SK-N-SH (cell line): ENCODE measurements at regions not wholly inside any gene's neighbourhood (a gene's known extent, or its start where the extent isn't known, plus 50 kb on each side); places are given as distances from the start of the nearest gene placed in this dataset.

Source experiments
- CTCF ChIA-PET: fragments of 300-600, 350-600 bp; formaldehyde crosslinking; extraction: SDS; loops from one replicate; lab custom pipeline; 2021; lab: Yijun Ruan, JAX
- POLR2A ChIA-PET: fragments of 350-600 bp; sonication (Branson Sonifier 250); formaldehyde crosslinking; extraction: SDS; loops from one replicate; lab custom pipeline; 2020; ENCODE audit warnings: antibody characterized with exemption, inconsistent platforms; lab: Yijun Ruan, JAX
- DNase-seq: peaks from one replicate; pipeline ENCODE4 v3.0.0; 2012
- H2AFZ ChIP-seq: fragments of 200-600 bp; sonication (generic); 2 replicates; pipeline ENCODE4 v1.8.1; 2016; ENCODE audit warnings: antibody characterized with exemption, mild to moderate bottlenecking, low read depth
- H3F3A ChIP-seq: fragments of 200-600 bp; sonication (generic); replicated peaks from 2 replicates; pipeline ENCODE3; 2016; ENCODE audit warnings: antibody characterized with exemption, mild to moderate bottlenecking; ENCODE audit not compliant: insufficient read depth
- H3K27ac ChIP-seq, 2 experiments: fragments of 200-500 bp in 1 of 2; fragments of 200-600 bp in 1 of 2; sonication (Bioruptor generic) in 1 of 2; sonication (generic), shearing (Covaris generic) in 1 of 2; 2 replicates each; pipeline versions ENCODE4 v1.5.1 to v1.6.1; 2014 to 2016; ENCODE audit warnings: low read depth in 2 of 2, inconsistent platforms in 1 of 2, low read length in 1 of 2, mild to moderate bottlenecking in 1 of 2, mixed read lengths in 1 of 2
- H3K27me3 ChIP-seq: fragments of 200-600 bp; sonication (generic), shearing (Covaris generic); 2 replicates; pipeline ENCODE4 v1.6.1; 2016; ENCODE audit warnings: mixed run types; ENCODE audit not compliant: insufficient read depth
- H3K36me3 ChIP-seq, 2 experiments: fragments of 200-500 bp in 1 of 2; fragments of 200-600 bp in 1 of 2; sonication (Bioruptor generic) in 1 of 2; sonication (generic) in 1 of 2; replicated peaks in 1 of 2; 2 replicates each; pipeline versions ENCODE3 to v1.5.1; 2014 to 2016; ENCODE audit warnings: low read length in 1 of 2, mild to moderate bottlenecking in 1 of 2; ENCODE audit not compliant: insufficient read depth in 2 of 2, control insufficient read depth in 1 of 2
- H3K4me1 ChIP-seq, 2 experiments: fragments of 200-500 bp in 1 of 2; fragments of 200-600 bp in 1 of 2; sonication (Bioruptor generic) in 1 of 2; sonication (generic), shearing (Covaris generic) in 1 of 2; 2 replicates each; pipeline versions ENCODE4 v1.5.1 to v1.6.1; 2014 to 2016; ENCODE audit warnings: low read depth in 1 of 2, low read length in 1 of 2, mixed run types in 1 of 2; ENCODE audit not compliant: insufficient read depth in 2 of 2, control insufficient read depth in 1 of 2
- H3K4me2 ChIP-seq: fragments of 200-600 bp; sonication (generic), shearing (Covaris generic); 2 replicates; pipeline ENCODE4 v1.6.1; 2017; ENCODE audit warnings: mixed run types
- H3K4me3 ChIP-seq, 2 experiments: fragments of 200-500 bp in 1 of 2; fragments of 200-600 bp in 1 of 2; sonication (Bioruptor generic) in 1 of 2; sonication (generic), shearing (Covaris generic) in 1 of 2; 2 replicates each; pipeline versions ENCODE4 v1.5.1 to v1.8.1; 2014 to 2016; ENCODE audit warnings: low read depth in 2 of 2, inconsistent platforms in 1 of 2, low read length in 1 of 2, mild to moderate bottlenecking in 1 of 2, mixed read lengths in 1 of 2, moderate library complexity in 1 of 2
- H3K79me2 ChIP-seq: fragments of 200-600 bp; sonication (generic); 2 replicates; pipeline ENCODE4 v1.8.1; 2017; ENCODE audit warnings: mild to moderate bottlenecking; ENCODE audit not compliant: insufficient read depth
- H3K9ac ChIP-seq: fragments of 200-600 bp; sonication (generic); 2 replicates; pipeline ENCODE4 v1.6.1; 2017; ENCODE audit warnings: mixed run types
- H3K9me2 ChIP-seq: fragments of 200-600 bp; sonication (generic); 2 replicates; pipeline ENCODE4 v1.6.1; 2017; ENCODE audit warnings: mixed run types
- H3K9me3 ChIP-seq: fragments of 200-600 bp; sonication (generic); 2 replicates; pipeline ENCODE4 v1.6.1; 2017; ENCODE audit warnings: mixed run types, mild to moderate bottlenecking, moderate library complexity
- H4K20me1 ChIP-seq: fragments of 200-600 bp; sonication (generic); 2 replicates; pipeline ENCODE4 v1.6.1; 2017; ENCODE audit warnings: mild to moderate bottlenecking, mixed run types; ENCODE audit not compliant: insufficient read depth
- CHD2 ChIP-seq: fragments of 150-350 bp; IDR thresholded peaks from 2 replicates; pipeline ENCODE4 v1.6.1; 2018; ENCODE audit warnings: low read length; ENCODE audit not compliant: partially characterized antibody
- EP300 ChIP-seq, 2 experiments: IDR thresholded peaks; 2 replicates each; pipeline versions ENCODE4 v1.4.0 to v1.6.1; 2012; ENCODE audit warnings: borderline replicate concordance in 1 of 2, low read depth in 1 of 2, low read length in 1 of 2
- EZH2phosphoT487 ChIP-seq: fragments of 200-600 bp; sonication (generic); IDR thresholded peaks from 2 replicates; pipeline ENCODE4 v1.6.1; 2017; ENCODE audit warnings: low read depth, mixed run types, mild to moderate bottlenecking, antibody characterized with exemption, moderate library complexity, borderline replicate concordance
- FOSL2 ChIP-seq: IDR thresholded peaks from 2 replicates; pipeline ENCODE4 v1.4.0; 2012; ENCODE audit warnings: low read depth, mild to moderate bottlenecking, moderate library complexity, borderline replicate concordance
- FOXJ3 ChIP-seq: sonication (generic); formaldehyde crosslinking; IDR thresholded peaks from 2 replicates; pipeline ENCODE4 v1.5.1; 2020; ENCODE audit warnings: mild to moderate bottlenecking, missing genetic modification reagents
- JUND ChIP-seq: IDR thresholded peaks from 2 replicates; pipeline ENCODE4 v1.4.0; 2012
- MXI1 ChIP-seq: IDR thresholded peaks from 2 replicates; pipeline ENCODE4 v1.6.1; 2012; ENCODE audit warnings: mild to moderate bottlenecking, low read depth, low read length, improper control_type of control experiment
- NRF1 ChIP-seq: IDR thresholded peaks from 2 replicates; pipeline ENCODE4 v1.6.1; 2012; ENCODE audit warnings: low read depth, mild to moderate bottlenecking, low read length
- RFX5 ChIP-seq: IDR thresholded peaks from 2 replicates; pipeline ENCODE4 v1.6.1; 2012; ENCODE audit warnings: mild to moderate bottlenecking, improper control_type of control experiment, low read length
- SIN3A ChIP-seq: IDR thresholded peaks from 2 replicates; pipeline ENCODE4 v1.6.1; 2012; ENCODE audit warnings: low read depth, mild to moderate bottlenecking, low read length, moderate library complexity, borderline replicate concordance
- TAF1 ChIP-seq: IDR thresholded peaks from 2 replicates; pipeline ENCODE4 v1.6.1; 2012; ENCODE audit warnings: low read depth, mild to moderate bottlenecking, low read length, moderate library complexity, borderline replicate concordance
- WGBS: methylation state at CpG from one replicate; pipeline ENCODE4 v1.1.6; 2017; ENCODE audit warnings: low lambda C conversion rate; 5-methylcytosine and 5-hydroxymethylcytosine counted together
- TF ChIP-seq, protein P1 (sequence below): fragments of 200-600 bp; sonication (generic); IDR thresholded peaks from 2 replicates; pipeline ENCODE4 v1.6.1; 2017; ENCODE audit warnings: antibody characterized with exemption, mild to moderate bottlenecking, moderate library complexity
- TF ChIP-seq, protein P2 (sequence below): IDR thresholded peaks from 2 replicates; pipeline ENCODE4; 2012
- TF ChIP-seq, protein P3 (sequence below): fragments of 150-350 bp; IDR thresholded peaks from 2 replicates; pipeline ENCODE4 v1.6.1; 2017; ENCODE audit warnings: antibody characterized with exemption, low read length, low read depth, borderline replicate concordance
- TF ChIP-seq, protein P4 (sequence below): IDR thresholded peaks from 2 replicates; pipeline ENCODE4 v1.4.0; 2012; ENCODE audit warnings: low read depth

DNA sequence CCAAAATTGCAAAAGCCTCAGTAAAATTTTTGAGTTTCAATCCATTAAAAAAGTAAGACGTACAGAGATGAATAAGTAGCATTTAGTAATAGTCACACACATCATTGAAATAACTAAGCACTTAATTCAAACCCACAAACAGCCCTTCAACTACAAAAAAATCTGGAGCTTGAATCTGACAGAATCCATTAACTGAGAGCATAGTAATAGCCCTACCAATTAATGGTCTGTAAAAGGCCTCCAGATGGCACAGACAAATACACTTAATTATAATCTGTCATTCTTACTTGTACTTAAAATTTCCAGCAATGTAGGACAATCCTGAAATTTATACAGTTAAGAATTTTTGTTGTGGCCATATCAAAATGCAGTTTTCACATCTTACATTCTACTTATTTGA, 246.9 kb downstream of the VGLL3 start:
- no peak overlapping the region for H3K4me2 ChIP-seq
- 3% methylated on average over 1 of the region's 1 CpG for WGBS
- H3K9me3 ChIP-seq = no peaks in the 10 kb centered on the region
- POLR2A ChIA-PET = no interaction called here
- no peaks in the 10 kb centered on the region for H3K9me2 ChIP-seq
- no peak overlapping the region for H3K9ac ChIP-seq
- H2AFZ ChIP-seq = no peak overlapping the region
- no peak overlapping the region for H3K27ac ChIP-seq
- no peaks in the 10 kb centered on the region for H3F3A ChIP-seq
- CTCF ChIA-PET = no interaction called here
- no peaks in the 10 kb centered on the region for H3K36me3 ChIP-seq
- DNase-seq = no peak
- H3K27me3 ChIP-seq = no peaks in the 10 kb centered on the region
- H4K20me1 ChIP-seq = no peaks in the 10 kb centered on the region
- TF ChIP-seq FOSL2 (no peak), EZH2phosphoT487 (no peak), SIN3A (no peak), EP300 (IDR thresholded peaks at IDR 0.05; ENCODE audit: borderline replicate concordance in 1 of 2, low read depth in 1 of 2, low read length in 1 of 2) (no peak), RFX5 (no peak), TAF1 (no peak), JUND (no peak), MXI1 (no peak), NRF1 (no peak), FOXJ3 (CRISPR knock-in tag) (no peak), CHD2 (no peak)
- TF ChIP-seq, protein P1, sequence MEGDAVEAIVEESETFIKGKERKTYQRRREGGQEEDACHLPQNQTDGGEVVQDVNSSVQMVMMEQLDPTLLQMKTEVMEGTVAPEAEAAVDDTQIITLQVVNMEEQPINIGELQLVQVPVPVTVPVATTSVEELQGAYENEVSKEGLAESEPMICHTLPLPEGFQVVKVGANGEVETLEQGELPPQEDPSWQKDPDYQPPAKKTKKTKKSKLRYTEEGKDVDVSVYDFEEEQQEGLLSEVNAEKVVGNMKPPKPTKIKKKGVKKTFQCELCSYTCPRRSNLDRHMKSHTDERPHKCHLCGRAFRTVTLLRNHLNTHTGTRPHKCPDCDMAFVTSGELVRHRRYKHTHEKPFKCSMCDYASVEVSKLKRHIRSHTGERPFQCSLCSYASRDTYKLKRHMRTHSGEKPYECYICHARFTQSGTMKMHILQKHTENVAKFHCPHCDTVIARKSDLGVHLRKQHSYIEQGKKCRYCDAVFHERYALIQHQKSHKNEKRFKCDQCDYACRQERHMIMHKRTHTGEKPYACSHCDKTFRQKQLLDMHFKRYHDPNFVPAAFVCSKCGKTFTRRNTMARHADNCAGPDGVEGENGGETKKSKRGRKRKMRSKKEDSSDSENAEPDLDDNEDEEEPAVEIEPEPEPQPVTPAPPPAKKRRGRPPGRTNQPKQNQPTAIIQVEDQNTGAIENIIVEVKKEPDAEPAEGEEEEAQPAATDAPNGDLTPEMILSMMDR = no peak
- TF ChIP-seq, protein P2, sequence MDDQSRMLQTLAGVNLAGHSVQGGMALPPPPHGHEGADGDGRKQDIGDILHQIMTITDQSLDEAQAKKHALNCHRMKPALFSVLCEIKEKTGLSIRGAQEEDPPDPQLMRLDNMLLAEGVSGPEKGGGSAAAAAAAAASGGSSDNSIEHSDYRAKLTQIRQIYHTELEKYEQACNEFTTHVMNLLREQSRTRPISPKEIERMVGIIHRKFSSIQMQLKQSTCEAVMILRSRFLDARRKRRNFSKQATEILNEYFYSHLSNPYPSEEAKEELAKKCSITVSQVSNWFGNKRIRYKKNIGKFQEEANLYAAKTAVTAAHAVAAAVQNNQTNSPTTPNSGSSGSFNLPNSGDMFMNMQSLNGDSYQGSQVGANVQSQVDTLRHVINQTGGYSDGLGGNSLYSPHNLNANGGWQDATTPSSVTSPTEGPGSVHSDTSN = no peak
- TF ChIP-seq, protein P3, sequence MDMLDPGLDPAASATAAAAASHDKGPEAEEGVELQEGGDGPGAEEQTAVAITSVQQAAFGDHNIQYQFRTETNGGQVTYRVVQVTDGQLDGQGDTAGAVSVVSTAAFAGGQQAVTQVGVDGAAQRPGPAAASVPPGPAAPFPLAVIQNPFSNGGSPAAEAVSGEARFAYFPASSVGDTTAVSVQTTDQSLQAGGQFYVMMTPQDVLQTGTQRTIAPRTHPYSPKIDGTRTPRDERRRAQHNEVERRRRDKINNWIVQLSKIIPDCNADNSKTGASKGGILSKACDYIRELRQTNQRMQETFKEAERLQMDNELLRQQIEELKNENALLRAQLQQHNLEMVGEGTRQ = no peak
- TF ChIP-seq, protein P4, sequence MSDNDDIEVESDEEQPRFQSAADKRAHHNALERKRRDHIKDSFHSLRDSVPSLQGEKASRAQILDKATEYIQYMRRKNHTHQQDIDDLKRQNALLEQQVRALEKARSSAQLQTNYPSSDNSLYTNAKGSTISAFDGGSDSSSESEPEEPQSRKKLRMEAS = no peak
- TF ChIP-seq, all 33 proteins: peak for 0
- Histone ChIP-seq H3K4me3 (no peak overlapping the region), H3K4me1 (no peaks in the 10 kb centered on the region), H3K79me2 (no peaks in the 10 kb centered on the region)
